ENCODE measurements at regions not wholly inside any gene's neighbourhood (a gene's known extent, or its start where the extent isn't known, plus 50 kb on each side); places are given as distances from the start of the nearest gene placed in this dataset.

DNA sequence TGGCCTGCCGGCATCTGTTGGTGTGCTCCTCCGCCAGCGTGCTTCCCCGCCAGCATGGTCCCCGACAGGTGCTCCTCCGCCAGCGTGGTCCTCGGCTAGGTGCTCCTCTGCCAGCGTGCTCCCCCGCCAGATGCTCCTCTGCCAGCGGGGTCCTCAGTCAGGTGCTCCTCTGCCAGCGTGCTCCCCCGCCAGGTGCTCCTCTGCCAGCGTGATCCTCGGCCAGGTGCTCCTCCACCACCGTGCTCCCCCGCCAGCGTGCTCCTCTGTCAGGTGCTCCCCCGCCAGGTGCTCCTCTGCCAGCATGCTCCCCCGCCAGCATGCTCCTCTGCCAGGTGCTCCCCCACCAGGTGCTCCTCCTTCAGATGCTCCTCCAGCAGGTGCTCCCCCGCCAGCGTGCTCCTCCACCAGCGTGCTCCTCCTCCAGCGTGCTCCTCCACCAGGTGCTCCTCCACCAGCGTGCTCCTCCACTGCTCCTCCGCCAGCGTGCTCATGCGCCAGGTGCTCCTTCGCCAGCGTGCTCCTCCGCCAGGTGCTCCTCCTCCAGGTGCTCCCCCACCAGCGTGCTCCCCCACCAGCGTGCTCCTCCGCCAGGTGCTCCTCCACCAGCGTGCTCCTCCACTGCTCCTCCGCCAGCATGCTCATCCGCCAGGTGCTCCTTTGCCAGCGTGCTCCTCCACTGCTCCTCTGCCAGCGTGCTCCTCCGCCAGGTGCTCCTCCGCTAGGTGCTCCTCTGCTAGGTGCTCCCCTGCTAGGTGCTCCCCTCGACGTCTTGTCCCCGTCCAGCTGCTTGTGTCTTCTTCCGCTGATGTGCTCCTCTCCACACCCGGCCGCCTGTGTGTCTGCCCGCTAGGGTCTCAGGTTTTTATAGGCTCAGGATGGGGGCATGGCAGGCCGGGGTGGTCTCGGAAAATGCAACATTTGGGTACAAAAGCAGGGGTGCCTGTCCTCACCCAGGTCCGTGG, 223.0 kb downstream of the NRIP1 start:
- no peak for TF ChIP-seq POLR2A (IDR thresholded peaks at IDR 0.05; ENCODE audit: extremely low read depth, insufficient read length)
- TF ChIP-seq, protein P1, sequence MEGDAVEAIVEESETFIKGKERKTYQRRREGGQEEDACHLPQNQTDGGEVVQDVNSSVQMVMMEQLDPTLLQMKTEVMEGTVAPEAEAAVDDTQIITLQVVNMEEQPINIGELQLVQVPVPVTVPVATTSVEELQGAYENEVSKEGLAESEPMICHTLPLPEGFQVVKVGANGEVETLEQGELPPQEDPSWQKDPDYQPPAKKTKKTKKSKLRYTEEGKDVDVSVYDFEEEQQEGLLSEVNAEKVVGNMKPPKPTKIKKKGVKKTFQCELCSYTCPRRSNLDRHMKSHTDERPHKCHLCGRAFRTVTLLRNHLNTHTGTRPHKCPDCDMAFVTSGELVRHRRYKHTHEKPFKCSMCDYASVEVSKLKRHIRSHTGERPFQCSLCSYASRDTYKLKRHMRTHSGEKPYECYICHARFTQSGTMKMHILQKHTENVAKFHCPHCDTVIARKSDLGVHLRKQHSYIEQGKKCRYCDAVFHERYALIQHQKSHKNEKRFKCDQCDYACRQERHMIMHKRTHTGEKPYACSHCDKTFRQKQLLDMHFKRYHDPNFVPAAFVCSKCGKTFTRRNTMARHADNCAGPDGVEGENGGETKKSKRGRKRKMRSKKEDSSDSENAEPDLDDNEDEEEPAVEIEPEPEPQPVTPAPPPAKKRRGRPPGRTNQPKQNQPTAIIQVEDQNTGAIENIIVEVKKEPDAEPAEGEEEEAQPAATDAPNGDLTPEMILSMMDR (IDR thresholded peaks at IDR 0.05; ENCODE audit: low read depth, low read length): no peak
- TF ChIP-seq, protein P2, sequence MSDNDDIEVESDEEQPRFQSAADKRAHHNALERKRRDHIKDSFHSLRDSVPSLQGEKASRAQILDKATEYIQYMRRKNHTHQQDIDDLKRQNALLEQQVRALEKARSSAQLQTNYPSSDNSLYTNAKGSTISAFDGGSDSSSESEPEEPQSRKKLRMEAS (IDR thresholded peaks at IDR 0.05; ENCODE audit: low read depth, low read length): no peak
